Neural crest cell (in vitro differentiated cells): ENCODE measurements at regions not wholly inside any gene's neighbourhood (a gene's known extent, or its start where the extent isn't known, plus 50 kb on each side); places are given as distances from the start of the nearest gene placed in this dataset.

Source experiments
- DNase-seq: peaks from one replicate; pipeline ENCODE4 v3.0.0; 2021; ENCODE audit warnings: low read depth, mixed read lengths, low spot score
- H3K27ac Mint-ChIP-seq: one replicate; pipeline ENCODE4 v1.8.0; 2021; ENCODE audit warnings: mild to moderate bottlenecking, mixed read lengths; ENCODE audit not compliant: unreplicated experiment
- H3K27me3 Mint-ChIP-seq: 2 replicates; pipeline ENCODE4 v1.8.0; 2021; ENCODE audit warnings: low read depth, mild to moderate bottlenecking, mixed read lengths
- H3K36me3 Mint-ChIP-seq: 2 replicates; pipeline ENCODE4 v1.8.0; 2021; ENCODE audit warnings: low read depth, mild to moderate bottlenecking, mixed read lengths
- H3K4me1 Mint-ChIP-seq: 2 replicates; pipeline ENCODE4 v1.8.0; 2021; ENCODE audit warnings: mixed read lengths
- H3K4me3 Mint-ChIP-seq: one replicate; pipeline ENCODE4 v1.8.0; 2021; ENCODE audit warnings: mild to moderate bottlenecking, mixed read lengths
- H3K9me3 Mint-ChIP-seq: 2 replicates; pipeline ENCODE4 v1.8.0; 2021; ENCODE audit warnings: mixed read lengths
- CTCF ChIP-seq: fragments of 200-600 bp; sonication (generic); conservative IDR thresholded peaks from 2 replicates; pipeline ENCODE4 v1.5.0; 2021; ENCODE audit warnings: antibody characterized with exemption, mild to moderate bottlenecking

- no peak overlapping the region for H3K4me3 Mint-ChIP-seq
- H3K36me3 Mint-ChIP-seq: peaks cover 3% of the 10 kb centered on the region
- no peaks in the 10 kb centered on the region for H3K27me3 Mint-ChIP-seq
- H3K4me1 Mint-ChIP-seq: no peaks in the 10 kb centered on the region
- peaks cover 6% of the 10 kb centered on the region for H3K9me3 Mint-ChIP-seq
- TF ChIP-seq CTCF: no peak
- DNase-seq: no peak
- no peak overlapping the region for H3K27ac Mint-ChIP-seq
Measured at GRCh38 chr4:23602720-23603119, 287.1 kb downstream of the PPARGC1A start.

- H3K4me3 Mint-ChIP-seq: no peak overlapping the region
Measured at GRCh38 chr4:23594125-23594524, 295.7 kb downstream of the PPARGC1A start.

GRCh38 chr4:23590431-23590830, 299.4 kb downstream of the PPARGC1A start:
- Mint-ChIP-seq H3K4me3 (no peak overlapping the region), H3K27ac (no peak overlapping the region), H3K4me1 (no peaks in the 10 kb centered on the region), H3K36me3 (peaks cover 5% of the 10 kb centered on the region), H3K27me3 (no peaks in the 10 kb centered on the region), H3K9me3 (peaks cover 15% of the 10 kb centered on the region)
- TF ChIP-seq CTCF: no peak
- DNase-seq: no peak

More at GRCh38 chr4:23594125-23594524, 295.7 kb downstream of the PPARGC1A start:
- peaks cover 9% of the 10 kb centered on the region for H3K9me3 Mint-ChIP-seq
- no peak overlapping the region for H3K27ac Mint-ChIP-seq
- no peak for TF ChIP-seq CTCF
- H3K27me3 Mint-ChIP-seq: no peaks in the 10 kb centered on the region
- no peaks in the 10 kb centered on the region for H3K4me1 Mint-ChIP-seq
- no peak for DNase-seq
- H3K36me3 Mint-ChIP-seq: peaks cover 5% of the 10 kb centered on the region

GRCh38 chr4:23584024-23584423, 305.8 kb downstream of the PPARGC1A start:
- H3K4me1 Mint-ChIP-seq: peaks cover 26% of the 10 kb centered on the region
- H3K9me3 Mint-ChIP-seq: peaks cover 8% of the 10 kb centered on the region
- H3K36me3 Mint-ChIP-seq: no peaks in the 10 kb centered on the region
- H3K4me3 Mint-ChIP-seq: no peak overlapping the region
- TF ChIP-seq CTCF: no peak
- no peaks in the 10 kb centered on the region for H3K27me3 Mint-ChIP-seq
- no peak overlapping the region for H3K27ac Mint-ChIP-seq
- DNase-seq: no peak

- no peaks in the 10 kb centered on the region for H3K27me3 Mint-ChIP-seq
- H3K36me3 Mint-ChIP-seq: no peaks in the 10 kb centered on the region
Measured at GRCh38 chr4:23582671-23583070, 307.2 kb downstream of the PPARGC1A start.

More at GRCh38 chr4:23582671-23583070, 307.2 kb downstream of the PPARGC1A start:
- TF ChIP-seq CTCF: no peak
- H3K27ac Mint-ChIP-seq: no peak overlapping the region
- no peak for DNase-seq
- H3K9me3 Mint-ChIP-seq: peaks cover 4% of the 10 kb centered on the region
- no peak overlapping the region for H3K4me3 Mint-ChIP-seq
- peaks cover 26% of the 10 kb centered on the region for H3K4me1 Mint-ChIP-seq
